Stimulated activated CD4-positive, alpha-beta T cell treated with anti-CD3 and anti-CD28 coated beads, TNF-alpha, amount 100 ng/mL, for 24 hours (primary cell): ENCODE measurements at regions not wholly inside any gene's neighbourhood (a gene's known extent, or its start where the extent isn't known, plus 50 kb on each side); places are given as distances from the start of the nearest gene placed in this dataset.
"Not testable (repeated sequence)": the region's sequence is repeated elsewhere in the genome, so short reads cannot be mapped to it uniquely, and the experiment has no call there.

ENCODE experiments used
- DNase-seq, 3 experiments: peaks; one replicate each; pipeline ENCODE4 v3.0.0-alpha.2; 2020; ENCODE audit warnings: low read depth in 3 of 3

GRCh38 chr3:177476921-177477435 is 279.7 kb upstream of the TBL1XR1 start:
- no peak for DNase-seq

- DNase-seq: no peak
These were observed 281.0 kb upstream of the TBL1XR1 start for GRCh38 chr3:177478170-177478867.

- DNase-seq: no peak
These were observed 282.3 kb upstream of the TBL1XR1 start for GRCh38 chr3:177479630-177480029.

- DNase-seq: no peak
These were observed 284.0 kb upstream of the TBL1XR1 start for GRCh38 chr3:177481329-177481728.

GRCh38 chr3:177482048-177482691 is 284.9 kb upstream of the TBL1XR1 start:
- no peak for DNase-seq

GRCh38 chr3:177483182-177483967 is 286.1 kb upstream of the TBL1XR1 start:
- DNase-seq: no peak

- no peak for DNase-seq
These were observed 286.9 kb upstream of the TBL1XR1 start for GRCh38 chr3:177484206-177484605.

GRCh38 chr3:177484926-177485325 is 287.6 kb upstream of the TBL1XR1 start:
- no peak for DNase-seq

GRCh38 chr3:177487635-177488186 is 290.4 kb upstream of the TBL1XR1 start:
- no peak for DNase-seq

- no peak for DNase-seq
These were observed 291.5 kb upstream of the TBL1XR1 start for GRCh38 chr3:177488740-177489139.

- DNase-seq: no peak
These were observed 293.3 kb upstream of the TBL1XR1 start for GRCh38 chr3:177490626-177491025.

- no peak for DNase-seq
These were observed 294.2 kb upstream of the TBL1XR1 start for GRCh38 chr3:177491296-177492032.

- DNase-seq: no peak
These were observed 295.8 kb upstream of the TBL1XR1 start for GRCh38 chr3:177493091-177493490.

- DNase-seq: no peak
These were observed 296.9 kb upstream of the TBL1XR1 start for GRCh38 chr3:177494216-177494615.

GRCh38 chr3:177495566-177495965 is 298.3 kb upstream of the TBL1XR1 start:
- no peak for DNase-seq

GRCh38 chr3:177498037-177498857 is 301.0 kb upstream of the TBL1XR1 start:
- no peak for DNase-seq

- not testable (repeated sequence) for DNase-seq
These were observed 301.8 kb upstream of the TBL1XR1 start for GRCh38 chr3:177499039-177499438.

- no peak for DNase-seq
These were observed 302.6 kb upstream of the TBL1XR1 start for GRCh38 chr3:177499779-177500423.

- no peak for DNase-seq
These were observed 313.5 kb upstream of the TBL1XR1 start for GRCh38 chr3:177510693-177511216.
